Mesenchymal stem cell (in vitro differentiated cells and primary cell): ENCODE measurements at regions not wholly inside any gene's neighbourhood (a gene's known extent, or its start where the extent isn't known, plus 50 kb on each side); places are given as distances from the start of the nearest gene placed in this dataset.
A peak's percentile ranks its signal among the peaks of the same experiment; 100 is the strongest.

ENCODE experiments used
- DNase-seq: peaks from one replicate; pipeline ENCODE4 v3.0.0-alpha.2; 2013
- H2AFZ ChIP-seq: one replicate; pipeline ENCODE4 v1.6.1; 2013; ENCODE audit warnings: low read depth, mild to moderate bottlenecking, control low read depth, inconsistent platforms, low read length, moderate library complexity
- H2AK5ac ChIP-seq: 2 replicates; pipeline ENCODE4 v1.6.1; 2013; ENCODE audit warnings: low read length, moderate library complexity, mild to moderate bottlenecking, inconsistent platforms; ENCODE audit not compliant: severe bottlenecking
- H2BK120ac ChIP-seq: one replicate; pipeline ENCODE4 v1.6.1; 2013; ENCODE audit warnings: low read depth, mild to moderate bottlenecking, inconsistent platforms, low read length, moderate library complexity
- H2BK12ac ChIP-seq, 2 experiments: one replicate each; pipeline ENCODE4 v1.6.1; 2013; ENCODE audit warnings: inconsistent platforms in 2 of 2, low read length in 2 of 2, mild to moderate bottlenecking in 2 of 2, moderate library complexity in 2 of 2, control low read depth in 1 of 2
- H2BK15ac ChIP-seq: one replicate; pipeline ENCODE4 v1.6.1; 2013; ENCODE audit warnings: mild to moderate bottlenecking, low read depth, inconsistent platforms; ENCODE audit not compliant: poor library complexity, severe bottlenecking
- H2BK5ac ChIP-seq: 2 replicates; pipeline ENCODE4 v1.6.1; 2013; ENCODE audit warnings: low read depth, mild to moderate bottlenecking, low read length, control low read depth, inconsistent platforms; ENCODE audit not compliant: poor library complexity, severe bottlenecking
- H3K14ac ChIP-seq, 2 experiments: one replicate each; pipeline ENCODE4 v1.6.1; 2013; ENCODE audit warnings: inconsistent platforms in 2 of 2, low read length in 2 of 2, control low read depth in 1 of 2, mild to moderate bottlenecking in 1 of 2, moderate library complexity in 1 of 2
- H3K18ac ChIP-seq, 2 experiments: one replicate each; pipeline ENCODE4 v1.6.1; 2013; ENCODE audit warnings: inconsistent platforms in 2 of 2, low read length in 2 of 2, control low read depth in 1 of 2, low read depth in 1 of 2, mild to moderate bottlenecking in 1 of 2
- H3K23ac ChIP-seq, 2 experiments: one replicate each; pipeline ENCODE4 v1.6.1; 2013; ENCODE audit warnings: inconsistent platforms in 2 of 2, low read length in 2 of 2, mild to moderate bottlenecking in 2 of 2, moderate library complexity in 2 of 2, control low read depth in 1 of 2
- H3K27ac ChIP-seq: 2 replicates; pipeline ENCODE4 v1.5.1; 2013; ENCODE audit warnings: mild to moderate bottlenecking, moderate library complexity, low read length, control low read depth, inconsistent platforms; ENCODE audit not compliant: poor library complexity, severe bottlenecking
- H3K27me3 ChIP-seq, 2 experiments: 2 replicates each; pipeline versions ENCODE4 v1.6.1 to v1.7.0; 2013; ENCODE audit warnings: low read length in 2 of 2, mild to moderate bottlenecking in 2 of 2, moderate library complexity in 2 of 2, control low read depth in 1 of 2, inconsistent platforms in 1 of 2; ENCODE audit not compliant: control insufficient read depth in 1 of 2, insufficient read depth in 1 of 2
- H3K36me3 ChIP-seq, 2 experiments: 2 replicates each; pipeline versions ENCODE4 v1.6.1 to v1.7.0; 2013; ENCODE audit warnings: low read length in 2 of 2, control low read depth in 1 of 2, inconsistent platforms in 1 of 2, low read depth in 1 of 2, mild to moderate bottlenecking in 1 of 2; ENCODE audit not compliant: insufficient read depth in 2 of 2, control insufficient read depth in 1 of 2
- H3K4ac ChIP-seq, 2 experiments: one replicate each; pipeline ENCODE4 v1.6.1; 2013; ENCODE audit warnings: inconsistent platforms in 2 of 2, low read length in 2 of 2, mild to moderate bottlenecking in 2 of 2, moderate library complexity in 2 of 2, control low read depth in 1 of 2, low read depth in 1 of 2
- H3K4me1 ChIP-seq: 2 replicates; pipeline ENCODE4 v1.6.1; 2013; ENCODE audit warnings: low read depth, low read length, control low read depth; ENCODE audit not compliant: control insufficient read depth, insufficient read depth
- H3K4me2 ChIP-seq: 2 replicates; pipeline ENCODE4 v1.6.1; 2013; ENCODE audit warnings: low read length, mild to moderate bottlenecking, inconsistent platforms; ENCODE audit not compliant: poor library complexity, severe bottlenecking
- H3K4me3 ChIP-seq, 2 experiments: 2 replicates each; pipeline versions ENCODE4 v1.5.1 to v1.7.0; 2013; ENCODE audit warnings: low read length in 2 of 2, mild to moderate bottlenecking in 2 of 2, control low read depth in 1 of 2, low read depth in 1 of 2; ENCODE audit not compliant: insufficient read depth in 1 of 2
- H3K79me1 ChIP-seq: replicated peaks from 2 replicates; pipeline ENCODE4 v1.6.1; 2013; ENCODE audit warnings: mild to moderate bottlenecking, control low read depth, low read length, inconsistent platforms; ENCODE audit not compliant: poor library complexity, severe bottlenecking
- H3K9ac ChIP-seq: 2 replicates; pipeline ENCODE4 v1.7.0; 2013; ENCODE audit warnings: mild to moderate bottlenecking, low read length, moderate library complexity
- H3K9me3 ChIP-seq: 2 replicates; pipeline ENCODE4 v1.7.0; 2013; ENCODE audit warnings: mild to moderate bottlenecking, low read length; ENCODE audit not compliant: control insufficient read depth
- H4K8ac ChIP-seq: one replicate; pipeline ENCODE4 v1.6.1; 2013; ENCODE audit warnings: inconsistent platforms, mild to moderate bottlenecking, low read length, moderate library complexity
- H4K91ac ChIP-seq: one replicate; pipeline ENCODE4 v1.6.1; 2013; ENCODE audit warnings: mild to moderate bottlenecking, low read length, inconsistent platforms
- WGBS: methylation state at CpG from one replicate; pipeline ENCODE4 v1.1.7; 2013; ENCODE audit warnings: mixed read lengths; 5-methylcytosine and 5-hydroxymethylcytosine counted together

DNA sequence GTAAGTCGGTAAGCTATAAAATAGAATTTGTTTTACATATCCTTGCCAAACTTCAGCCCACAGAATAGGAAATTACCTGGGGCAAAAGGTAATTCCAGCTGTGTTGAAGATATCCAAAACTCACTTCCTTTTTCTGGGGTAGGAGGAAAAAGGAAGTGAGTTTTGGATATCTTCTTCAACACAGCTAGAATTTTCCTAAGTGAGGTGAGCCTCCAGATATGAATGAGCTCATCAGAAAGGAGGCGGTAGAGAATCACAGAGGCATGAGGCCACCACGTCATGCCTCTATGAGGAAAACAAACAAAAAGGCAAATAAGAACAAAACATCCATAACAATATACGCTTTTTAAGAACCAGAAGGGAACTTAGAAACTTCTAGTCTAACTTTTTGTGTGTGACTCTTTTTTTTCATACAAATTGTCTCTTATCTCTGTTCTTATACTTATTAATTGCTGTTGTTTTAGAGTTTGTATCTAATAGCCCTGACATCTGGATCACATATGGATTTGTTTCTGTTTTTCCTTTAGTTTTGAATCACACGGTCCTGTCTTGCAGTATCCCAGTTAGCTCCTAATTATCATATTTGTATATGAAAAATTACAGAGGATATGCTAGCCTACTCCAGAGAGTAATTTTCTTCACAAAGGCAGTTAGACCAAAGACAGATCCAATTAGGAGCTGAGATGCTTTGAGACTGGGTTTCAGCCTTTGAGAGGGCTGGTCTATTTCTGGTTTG lies 104.5 kb downstream of the RBM43 start:
- WGBS: no CpG with 5 or more reads among the region's 5 CpGs
- H3K4me2 ChIP-seq: no peak overlapping the region

GRCh38 chr2:151156431-151156830 lies 105.2 kb downstream of the RBM43 start:
- no peak overlapping the region for H2AFZ ChIP-seq
- H2AK5ac ChIP-seq: no peak overlapping the region
- no peak overlapping the region for H3K23ac ChIP-seq
- no peak overlapping the region for H3K27ac ChIP-seq
- no peak overlapping the region for H2BK120ac ChIP-seq
- no peak overlapping the region for H3K4me3 ChIP-seq
- no peak for DNase-seq
- H3K4me2 ChIP-seq: no peak overlapping the region
- 91% methylated on average over 2 of the region's 2 CpGs for WGBS
- no peak overlapping the region for H2BK12ac ChIP-seq
- no peak overlapping the region for H3K14ac ChIP-seq
- H4K91ac ChIP-seq: no peak overlapping the region
- no peak overlapping the region for H3K18ac ChIP-seq
- no peak overlapping the region for H2BK5ac ChIP-seq
- H3K9me3 ChIP-seq: no peaks in the 10 kb centered on the region
- H3K36me3 ChIP-seq: no peaks in the 10 kb centered on the region
- H3K9ac ChIP-seq: peak overlapping the region; percentile 35
- no peak overlapping the region for H3K4ac ChIP-seq
- H2BK15ac ChIP-seq: no peak overlapping the region
- no peaks in the 10 kb centered on the region for H3K4me1 ChIP-seq
- H4K8ac ChIP-seq: no peak overlapping the region
- no peaks in the 10 kb centered on the region for H3K27me3 ChIP-seq
- H3K79me1 ChIP-seq: no peaks in the 10 kb centered on the region

More for the DNA sequence above, 104.5 kb downstream of the RBM43 start:
- Histone ChIP-seq H3K23ac (no peak overlapping the region), H2BK120ac (no peak overlapping the region), H3K36me3 (no peaks in the 10 kb centered on the region), H3K27ac (no peak overlapping the region), H4K91ac (no peak overlapping the region), H4K8ac (no peak overlapping the region), H3K18ac (no peak overlapping the region), H2AFZ (no peak overlapping the region), H3K4me3 (no peak overlapping the region), H3K79me1 (no peaks in the 10 kb centered on the region), H3K27me3 (no peaks in the 10 kb centered on the region), H3K14ac (no peak overlapping the region), H2BK12ac (no peak overlapping the region), H2BK5ac (no peak overlapping the region), H3K4ac (no peak overlapping the region), H3K9ac (peak overlapping the region; percentile 43), H2AK5ac (no peak overlapping the region), H3K4me1 (no peaks in the 10 kb centered on the region), H2BK15ac (no peak overlapping the region), H3K9me3 (no peaks in the 10 kb centered on the region)
- DNase-seq: no peak

DNA sequence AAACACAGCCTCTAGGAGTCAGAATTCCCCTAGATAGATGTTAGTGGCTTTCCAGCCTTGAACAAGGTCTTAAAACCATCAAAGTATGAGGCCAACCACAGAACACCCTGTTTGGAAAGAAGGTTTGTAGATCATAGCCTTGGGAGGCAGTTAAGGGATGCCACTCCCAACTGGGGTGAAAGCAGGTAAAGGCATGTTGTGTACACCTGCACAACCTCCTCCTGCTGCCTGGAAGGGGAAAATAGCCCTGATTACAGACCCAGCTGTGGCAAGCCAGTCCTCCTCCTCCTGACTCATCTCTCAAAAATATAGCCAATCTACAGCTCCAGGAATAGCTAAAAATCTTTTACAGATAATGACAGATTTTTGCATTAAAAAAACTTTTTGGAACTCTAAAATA lies 108.1 kb downstream of the RBM43 start:
- no peak overlapping the region for H4K91ac ChIP-seq
- H3K79me1 ChIP-seq: no peaks in the 10 kb centered on the region
- no peak overlapping the region for H2BK15ac ChIP-seq
- no peaks in the 10 kb centered on the region for H3K4me1 ChIP-seq
- H3K4me3 ChIP-seq: no peak overlapping the region
- no peak overlapping the region for H3K4me2 ChIP-seq
- no peak overlapping the region for H3K4ac ChIP-seq
- no peak overlapping the region for H3K9ac ChIP-seq
- no peak overlapping the region for H2BK120ac ChIP-seq
- no peak overlapping the region for H3K18ac ChIP-seq
- no peaks in the 10 kb centered on the region for H3K36me3 ChIP-seq
- H4K8ac ChIP-seq: no peak overlapping the region
- H2BK12ac ChIP-seq: no peak overlapping the region
- no peak overlapping the region for H2AK5ac ChIP-seq
- no peaks in the 10 kb centered on the region for H3K27me3 ChIP-seq
- no peak for DNase-seq
- peak overlapping the region in 1 of 2 experiments; percentile 35 for H3K14ac ChIP-seq
- H3K27ac ChIP-seq: no peak overlapping the region
- no peak overlapping the region for H3K23ac ChIP-seq
- no peak overlapping the region for H2AFZ ChIP-seq
- H2BK5ac ChIP-seq: no peak overlapping the region
- H3K9me3 ChIP-seq: no peaks in the 10 kb centered on the region

DNA sequence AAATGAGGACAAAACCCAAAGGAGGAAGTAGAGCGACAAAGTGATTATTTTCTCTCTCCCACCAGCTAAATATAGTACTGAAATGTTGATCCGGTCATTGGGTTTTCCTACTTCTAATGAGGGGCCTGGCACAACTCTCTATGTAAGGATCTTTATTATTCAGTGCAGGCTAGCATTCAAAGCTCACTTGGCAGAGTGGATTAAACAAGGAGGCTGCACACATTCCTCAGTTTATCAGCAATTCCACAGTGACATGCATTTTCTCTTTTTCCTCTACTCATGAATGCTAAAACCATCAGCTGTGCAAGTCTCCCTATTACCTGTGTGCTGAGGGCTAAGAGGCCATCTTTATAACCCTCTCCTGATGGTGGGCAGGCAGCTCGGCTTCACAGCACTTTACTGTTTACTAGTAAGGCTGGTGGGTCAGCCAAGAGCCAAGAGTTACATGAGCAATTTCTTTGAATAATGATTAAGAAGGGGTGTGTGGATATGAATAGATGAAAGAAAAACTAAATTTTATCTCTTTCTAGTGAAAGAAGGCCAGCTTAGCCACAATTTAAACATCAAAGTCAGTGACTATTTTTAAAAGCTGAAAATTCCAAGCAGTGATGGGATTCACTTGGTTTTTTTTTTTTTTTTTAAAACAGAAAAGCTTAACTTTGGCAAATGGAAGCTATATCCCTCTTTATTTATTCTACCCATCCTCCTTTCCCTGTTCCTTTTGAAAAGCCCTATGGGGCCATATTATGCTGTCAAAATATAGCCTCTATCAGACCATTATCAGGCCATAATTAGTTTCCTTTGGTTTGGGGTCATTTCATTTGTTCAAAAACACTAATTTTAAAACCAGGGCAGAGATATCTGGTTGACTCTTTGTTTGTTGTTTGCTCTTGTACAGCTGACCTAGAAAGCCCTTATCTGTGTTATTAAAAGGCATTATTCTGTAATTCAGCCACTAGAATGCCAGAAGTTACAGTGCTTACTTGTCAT lies 111.0 kb downstream of the RBM43 start:
- Histone ChIP-seq H4K91ac (no peak overlapping the region), H3K9me3 (no peaks in the 10 kb centered on the region), H3K27me3 (no peaks in the 10 kb centered on the region), H3K4ac (no peak overlapping the region), H3K4me1 (no peaks in the 10 kb centered on the region), H3K18ac (no peak overlapping the region), H2BK15ac (no peak overlapping the region), H4K8ac (no peak overlapping the region), H3K23ac (no peak overlapping the region), H3K79me1 (no peaks in the 10 kb centered on the region), H3K4me3 (no peak overlapping the region), H3K9ac (no peak overlapping the region), H2AFZ (no peak overlapping the region), H3K27ac (no peak overlapping the region), H2BK120ac (no peak overlapping the region), H3K36me3 (no peaks in the 10 kb centered on the region), H2AK5ac (no peak overlapping the region), H2BK5ac (no peak overlapping the region), H3K4me2 (no peak overlapping the region), H2BK12ac (no peak overlapping the region), H3K14ac (no peak overlapping the region)
- 85% methylated on average over 3 of the region's 3 CpGs for WGBS
- DNase-seq: no peak
